SJCRH30 (cell line): ENCODE measurements at regions not wholly inside any gene's neighbourhood (a gene's known extent, or its start where the extent isn't known, plus 50 kb on each side); places are given as distances from the start of the nearest gene placed in this dataset.
A peak's percentile ranks its signal among the peaks of the same experiment; 100 is the strongest.

Experiments
- DNase-seq, 2 experiments: peaks; one replicate each; pipeline ENCODE4 v3.0.0-alpha.2; 2015 to 2020
- H3K27ac ChIP-seq: fragments of 250-450 bp; sonication (Bioruptor Pico); 2 replicates; pipeline ENCODE4 v1.5.1; 2020; ENCODE audit warnings: mild to moderate bottlenecking, moderate library complexity
- H3K27me3 ChIP-seq: fragments of 250-450 bp; sonication (Bioruptor Pico); 2 replicates; pipeline ENCODE4 v1.5.1; 2020; ENCODE audit warnings: mild to moderate bottlenecking, moderate library complexity
- H3K36me3 ChIP-seq: fragments of 250-450 bp; sonication (Bioruptor Pico); 2 replicates; pipeline ENCODE4 v1.5.1; 2020; ENCODE audit warnings: mild to moderate bottlenecking, moderate library complexity
- H3K4me1 ChIP-seq: fragments of 250-450 bp; sonication (Bioruptor Pico); 2 replicates; pipeline ENCODE4 v1.5.1; 2020; ENCODE audit warnings: mild to moderate bottlenecking, moderate library complexity
- H3K4me3 ChIP-seq: fragments of 250-450 bp; sonication (Bioruptor Pico); 2 replicates; pipeline ENCODE4 v1.5.1; 2020; ENCODE audit warnings: mild to moderate bottlenecking, moderate library complexity
- H3K9me3 ChIP-seq: fragments of 250-450 bp; sonication (Bioruptor Pico); replicated peaks from 2 replicates; pipeline ENCODE4 v1.5.1; 2020; ENCODE audit warnings: mild to moderate bottlenecking, moderate library complexity

DNA sequence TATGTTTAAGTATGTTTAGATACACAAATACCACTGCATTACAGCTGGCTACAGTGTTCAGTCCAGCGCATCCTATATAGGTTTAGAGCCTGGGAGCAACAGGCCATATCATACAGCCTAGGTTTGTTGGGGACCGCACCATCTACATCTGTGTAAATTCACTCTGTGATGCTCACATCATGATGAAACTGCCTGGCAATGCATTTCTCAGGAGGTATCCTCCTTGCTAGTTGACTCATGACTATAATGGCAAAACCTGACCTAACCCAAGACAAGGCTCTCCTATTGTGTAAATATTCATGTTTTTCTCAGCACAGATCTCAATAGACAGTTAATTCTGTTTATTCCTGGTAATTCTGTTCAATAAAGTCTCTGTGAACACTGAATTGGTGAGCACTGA is 240.7 kb upstream of the PFKP start:
- Histone ChIP-seq H3K4me3 (no peak overlapping the region), H3K27ac (no peak overlapping the region), H3K36me3 (no peaks in the 10 kb centered on the region), H3K27me3 (no peaks in the 10 kb centered on the region), H3K9me3 (no peaks in the 10 kb centered on the region), H3K4me1 (no peaks in the 10 kb centered on the region)
- DNase-seq: no peak

GRCh38 chr10:2825841-2826240 is 241.5 kb upstream of the PFKP start:
- Histone ChIP-seq H3K4me1 (no peaks in the 10 kb centered on the region), H3K4me3 (no peak overlapping the region), H3K27me3 (no peaks in the 10 kb centered on the region), H3K27ac (no peak overlapping the region), H3K9me3 (no peaks in the 10 kb centered on the region), H3K36me3 (no peaks in the 10 kb centered on the region)
- no peak for DNase-seq

GRCh38 chr10:2817940-2818636 is 249.3 kb upstream of the PFKP start:
- Histone ChIP-seq H3K9me3 (no peaks in the 10 kb centered on the region), H3K4me3 (no peak overlapping the region), H3K27ac (no peak overlapping the region), H3K36me3 (no peaks in the 10 kb centered on the region), H3K27me3 (no peaks in the 10 kb centered on the region), H3K4me1 (no peaks in the 10 kb centered on the region)
- no peak for DNase-seq

- Histone ChIP-seq H3K9me3 (no peaks in the 10 kb centered on the region), H3K4me3 (no peak overlapping the region), H3K4me1 (no peaks in the 10 kb centered on the region), H3K27me3 (no peaks in the 10 kb centered on the region), H3K36me3 (no peaks in the 10 kb centered on the region), H3K27ac (no peak overlapping the region)
- DNase-seq: no peak
Observed at GRCh38 chr10:2813693-2814092, 253.7 kb upstream of the PFKP start.

DNA sequence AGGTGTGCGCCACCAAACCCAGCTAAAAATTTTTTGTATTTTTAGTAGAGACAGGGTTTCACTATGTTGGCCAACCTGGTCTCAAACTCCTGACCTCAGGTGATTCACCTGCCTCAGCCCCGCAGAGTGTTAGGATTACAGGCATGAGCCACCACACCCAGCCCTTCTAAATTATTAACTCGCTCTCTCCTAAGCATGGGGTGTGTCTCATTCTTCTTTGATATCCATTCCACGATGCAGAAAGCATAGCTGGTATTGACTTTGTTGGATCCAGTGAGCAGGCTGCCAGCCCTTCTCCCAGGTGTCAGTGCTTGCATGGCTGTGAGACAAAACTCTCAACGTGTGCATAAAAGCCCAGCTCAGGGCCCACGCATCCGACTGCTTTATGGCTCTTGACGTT is 254.1 kb upstream of the PFKP start:
- no peaks in the 10 kb centered on the region for H3K27me3 ChIP-seq

DNA sequence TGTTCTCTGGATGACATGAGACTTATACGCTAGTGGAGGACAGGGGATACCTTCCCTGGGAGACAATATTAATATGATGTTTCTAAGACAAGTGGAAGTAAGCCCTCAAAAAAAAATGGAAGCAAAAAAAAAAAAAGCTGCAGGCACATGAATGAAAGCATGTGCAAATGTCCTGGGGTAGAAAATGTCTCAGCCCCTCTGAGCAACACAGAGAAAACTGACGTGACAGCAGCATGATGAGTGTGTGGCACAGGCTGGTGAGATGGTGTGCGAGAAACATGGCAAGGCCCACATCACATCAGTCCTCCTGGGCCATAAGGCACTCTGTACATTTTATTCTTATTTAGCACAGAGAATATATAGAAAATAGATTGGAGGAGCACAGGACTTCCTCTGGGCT is 254.7 kb upstream of the PFKP start:
- DNase-seq: no peak
- Histone ChIP-seq H3K36me3 (no peaks in the 10 kb centered on the region), H3K4me3 (no peak overlapping the region), H3K27me3 (no peaks in the 10 kb centered on the region), H3K27ac (no peak overlapping the region), H3K4me1 (no peaks in the 10 kb centered on the region), H3K9me3 (no peaks in the 10 kb centered on the region)

More for the DNA sequence above, 254.1 kb upstream of the PFKP start:
- DNase-seq: no peak
- H3K9me3 ChIP-seq: no peaks in the 10 kb centered on the region
- H3K4me1 ChIP-seq: no peaks in the 10 kb centered on the region
- H3K36me3 ChIP-seq: no peaks in the 10 kb centered on the region
- no peak overlapping the region for H3K27ac ChIP-seq
- no peak overlapping the region for H3K4me3 ChIP-seq

GRCh38 chr10:2800178-2800577 is 267.2 kb upstream of the PFKP start:
- no peak overlapping the region for H3K27ac ChIP-seq
- H3K4me3 ChIP-seq: no peak overlapping the region
- no peaks in the 10 kb centered on the region for H3K4me1 ChIP-seq
- no peaks in the 10 kb centered on the region for H3K27me3 ChIP-seq
- no peaks in the 10 kb centered on the region for H3K9me3 ChIP-seq
- no peak for DNase-seq
- H3K36me3 ChIP-seq: no peaks in the 10 kb centered on the region

GRCh38 chr10:2798336-2799022 is 268.9 kb upstream of the PFKP start:
- DNase-seq: peak; percentile 2 to 14
- no peaks in the 10 kb centered on the region for H3K4me1 ChIP-seq
- H3K36me3 ChIP-seq: no peaks in the 10 kb centered on the region
- H3K4me3 ChIP-seq: no peak overlapping the region
- no peaks in the 10 kb centered on the region for H3K9me3 ChIP-seq
- H3K27ac ChIP-seq: no peak overlapping the region
- H3K27me3 ChIP-seq: no peaks in the 10 kb centered on the region

GRCh38 chr10:2791774-2792443 is 275.4 kb upstream of the PFKP start:
- Histone ChIP-seq H3K4me3 (no peak overlapping the region), H3K36me3 (no peaks in the 10 kb centered on the region), H3K4me1 (no peaks in the 10 kb centered on the region), H3K27me3 (no peaks in the 10 kb centered on the region), H3K9me3 (no peaks in the 10 kb centered on the region), H3K27ac (no peak overlapping the region)
- DNase-seq: no peak

GRCh38 chr10:2790396-2791188 is 276.8 kb upstream of the PFKP start:
- Histone ChIP-seq H3K4me1 (no peaks in the 10 kb centered on the region), H3K9me3 (no peaks in the 10 kb centered on the region), H3K4me3 (no peak overlapping the region), H3K36me3 (no peaks in the 10 kb centered on the region), H3K27me3 (no peaks in the 10 kb centered on the region), H3K27ac (no peak overlapping the region)
- no peak for DNase-seq

DNA sequence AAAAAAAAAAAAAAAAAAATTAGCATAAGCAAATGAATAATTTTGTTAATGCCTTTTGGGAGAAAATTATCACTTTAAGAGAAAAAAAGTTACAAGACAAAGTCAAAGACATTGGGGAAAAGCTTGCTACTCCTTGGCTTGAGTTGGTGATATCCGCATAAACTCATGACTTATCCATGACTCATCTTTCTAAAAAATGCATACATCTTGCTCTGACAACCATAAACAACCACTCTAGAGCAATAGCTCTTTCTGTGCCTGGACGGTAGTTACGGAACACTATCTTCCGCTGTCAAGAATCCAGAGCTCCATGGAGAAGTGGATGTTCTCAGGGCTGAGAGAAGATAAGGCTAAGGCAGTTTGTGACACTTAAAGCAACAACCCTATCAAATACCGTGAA is 281.1 kb upstream of the PFKP start:
- no peaks in the 10 kb centered on the region for H3K27me3 ChIP-seq
- no peak for DNase-seq

GRCh38 chr10:2784766-2785165 is 282.6 kb upstream of the PFKP start:
- no peak for DNase-seq

More for the DNA sequence above, 281.1 kb upstream of the PFKP start:
- no peak overlapping the region for H3K4me3 ChIP-seq
- no peak overlapping the region for H3K27ac ChIP-seq
- H3K36me3 ChIP-seq: no peaks in the 10 kb centered on the region
- no peaks in the 10 kb centered on the region for H3K4me1 ChIP-seq
- no peaks in the 10 kb centered on the region for H3K9me3 ChIP-seq

DNA sequence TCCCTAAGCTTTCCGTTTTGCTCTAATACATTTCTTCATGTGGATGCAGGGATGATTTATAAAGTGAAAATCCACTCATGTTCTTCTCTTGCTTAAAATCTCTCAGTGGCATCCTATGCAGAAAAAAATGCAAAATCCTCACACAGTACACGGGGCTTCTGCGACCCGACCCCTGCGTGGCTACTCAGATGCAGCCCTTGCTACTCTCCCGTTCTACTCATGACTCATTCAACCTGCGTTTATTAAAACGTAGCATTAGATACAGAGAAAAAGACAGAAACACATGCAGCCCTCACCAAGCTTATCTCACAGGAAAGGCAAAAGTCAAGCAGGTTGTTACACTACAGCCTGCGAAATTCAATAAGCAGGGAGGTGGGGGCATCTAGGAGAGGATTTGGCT is 284.4 kb upstream of the PFKP start:
- Histone ChIP-seq H3K27me3 (no peaks in the 10 kb centered on the region), H3K4me3 (no peak overlapping the region), H3K4me1 (no peaks in the 10 kb centered on the region), H3K36me3 (no peaks in the 10 kb centered on the region), H3K9me3 (no peaks in the 10 kb centered on the region), H3K27ac (no peak overlapping the region)
- no peak for DNase-seq

More at GRCh38 chr10:2784766-2785165, 282.6 kb upstream of the PFKP start:
- Histone ChIP-seq H3K4me3 (no peak overlapping the region), H3K9me3 (no peaks in the 10 kb centered on the region), H3K27ac (no peak overlapping the region), H3K4me1 (no peaks in the 10 kb centered on the region), H3K36me3 (no peaks in the 10 kb centered on the region), H3K27me3 (no peaks in the 10 kb centered on the region)

- H3K4me3 ChIP-seq: no peak overlapping the region
- no peaks in the 10 kb centered on the region for H3K27me3 ChIP-seq
- H3K9me3 ChIP-seq: no peaks in the 10 kb centered on the region
- H3K27ac ChIP-seq: no peak overlapping the region
- no peak for DNase-seq
- H3K4me1 ChIP-seq: no peaks in the 10 kb centered on the region
- no peaks in the 10 kb centered on the region for H3K36me3 ChIP-seq
Observed at GRCh38 chr10:2782265-2782664, 285.1 kb upstream of the PFKP start.
